C4-2B (cell line): ENCODE measurements at regions not wholly inside any gene's neighbourhood (a gene's known extent, or its start where the extent isn't known, plus 50 kb on each side); places are given as distances from the start of the nearest gene placed in this dataset.

Experiments
- ZFX ChIP-seq: fragments of 450-650 bp; IDR thresholded peaks from 2 replicates; pipeline ENCODE4 v1.6.1; 2017
- TF ChIP-seq, protein P1 (sequence below): fragments of 450-650 bp; conservative IDR thresholded peaks from 2 replicates; pipeline ENCODE4 v1.5.1; 2017; ENCODE audit warnings: mild to moderate bottlenecking

DNA sequence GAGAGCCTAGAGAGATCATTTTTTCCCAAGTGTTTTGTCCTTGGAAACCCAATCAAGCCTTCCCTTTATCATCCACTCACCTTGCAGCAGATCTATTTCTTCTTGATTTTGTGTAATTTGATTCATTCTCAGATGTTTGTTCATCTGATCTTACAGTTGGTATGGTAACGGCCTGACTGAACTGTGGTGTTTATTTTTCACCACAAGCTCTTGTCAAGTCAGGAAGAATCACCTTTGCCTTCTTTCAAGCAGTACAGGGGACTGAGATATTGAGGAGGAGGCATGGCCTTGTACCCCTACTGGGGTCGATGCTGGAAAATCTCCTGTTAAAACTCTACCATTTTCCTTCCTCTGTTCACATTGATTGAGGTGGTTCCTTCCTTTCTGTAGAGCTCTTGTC is 361.4 kb upstream of the CFAP20DC start:
- TF ChIP-seq, protein P1, sequence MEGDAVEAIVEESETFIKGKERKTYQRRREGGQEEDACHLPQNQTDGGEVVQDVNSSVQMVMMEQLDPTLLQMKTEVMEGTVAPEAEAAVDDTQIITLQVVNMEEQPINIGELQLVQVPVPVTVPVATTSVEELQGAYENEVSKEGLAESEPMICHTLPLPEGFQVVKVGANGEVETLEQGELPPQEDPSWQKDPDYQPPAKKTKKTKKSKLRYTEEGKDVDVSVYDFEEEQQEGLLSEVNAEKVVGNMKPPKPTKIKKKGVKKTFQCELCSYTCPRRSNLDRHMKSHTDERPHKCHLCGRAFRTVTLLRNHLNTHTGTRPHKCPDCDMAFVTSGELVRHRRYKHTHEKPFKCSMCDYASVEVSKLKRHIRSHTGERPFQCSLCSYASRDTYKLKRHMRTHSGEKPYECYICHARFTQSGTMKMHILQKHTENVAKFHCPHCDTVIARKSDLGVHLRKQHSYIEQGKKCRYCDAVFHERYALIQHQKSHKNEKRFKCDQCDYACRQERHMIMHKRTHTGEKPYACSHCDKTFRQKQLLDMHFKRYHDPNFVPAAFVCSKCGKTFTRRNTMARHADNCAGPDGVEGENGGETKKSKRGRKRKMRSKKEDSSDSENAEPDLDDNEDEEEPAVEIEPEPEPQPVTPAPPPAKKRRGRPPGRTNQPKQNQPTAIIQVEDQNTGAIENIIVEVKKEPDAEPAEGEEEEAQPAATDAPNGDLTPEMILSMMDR, result no peak
- no peak for TF ChIP-seq ZFX
